A204.1 (cell line): ENCODE measurements at regions not wholly inside any gene's neighbourhood (a gene's known extent, or its start where the extent isn't known, plus 50 kb on each side); places are given as distances from the start of the nearest gene placed in this dataset.

ENCODE experiments used
- FAIRE-seq: peaks from 2 replicates; lab custom pipeline; 2012; peaks lifted over from hg19 to GRCh38; lab: Jason Lieb, UNC

DNA sequence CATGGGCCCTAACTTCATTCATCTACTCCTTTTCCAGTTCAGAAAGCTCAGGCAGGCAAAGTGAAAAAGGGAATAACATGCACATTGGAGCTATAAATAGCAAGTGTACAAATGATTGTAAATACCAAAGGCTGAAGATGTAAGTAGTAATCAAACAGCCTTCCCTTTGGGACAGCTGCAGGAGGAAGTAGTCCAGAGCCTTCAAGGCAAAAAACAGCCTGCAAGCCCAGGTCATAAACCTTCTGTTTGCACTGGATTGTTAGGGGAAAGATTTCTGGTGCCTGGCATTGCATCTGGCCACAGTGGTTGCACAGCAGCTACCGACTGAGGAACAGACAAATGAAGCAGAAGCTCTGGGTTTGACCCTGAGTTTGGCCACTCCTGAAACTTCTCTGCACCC lies 98.6 kb upstream of the PMFBP1 start:
- no peak for FAIRE-seq

DNA sequence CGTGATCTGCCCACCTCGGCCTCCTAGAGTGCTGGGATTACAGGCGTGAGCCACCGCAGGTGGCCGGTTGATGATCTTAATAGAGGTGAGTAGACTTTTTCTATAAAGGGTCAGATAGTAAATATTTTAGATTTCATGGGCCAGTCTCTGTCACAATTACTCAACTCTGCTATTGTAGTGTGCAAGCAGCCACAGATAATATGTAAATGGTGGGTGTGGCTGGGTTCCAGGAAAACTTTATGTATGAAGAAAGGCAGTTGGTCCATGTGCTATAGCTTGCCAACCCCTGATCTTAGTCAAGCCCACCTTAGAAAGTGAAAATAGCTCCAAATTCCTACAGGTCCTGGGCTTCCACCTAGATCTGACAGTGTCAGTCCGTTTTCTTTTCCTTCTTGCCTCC lies 94.9 kb upstream of the PMFBP1 start:
- FAIRE-seq, result no peak

GRCh38 chr16:72264771-72265170 lies 92.8 kb upstream of the PMFBP1 start:
- FAIRE-seq, result no peak

DNA sequence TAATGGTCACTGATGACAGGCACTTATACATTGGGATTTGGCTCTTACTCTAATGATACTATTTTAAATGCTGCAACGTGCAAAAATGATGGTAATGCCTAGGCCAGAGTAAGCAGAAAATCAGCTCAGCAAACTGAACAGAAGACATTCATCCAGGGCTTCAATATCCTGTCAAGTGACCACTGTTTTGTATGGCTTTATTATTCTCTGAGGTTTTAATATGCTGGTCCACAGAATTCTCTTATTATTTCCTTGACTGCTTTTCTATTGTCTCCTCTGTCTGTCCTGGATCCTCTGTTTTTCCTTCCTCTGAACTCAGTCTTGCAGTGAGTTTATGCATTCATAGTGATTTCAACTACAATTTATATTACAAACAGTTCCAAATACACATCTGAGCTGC lies 90.8 kb upstream of the PMFBP1 start:
- FAIRE-seq, result no peak

GRCh38 chr16:72261127-72261526 lies 89.2 kb upstream of the PMFBP1 start:
- FAIRE-seq, result no peak

- FAIRE-seq, result no peak
These were observed 84.6 kb upstream of the PMFBP1 start for GRCh38 chr16:72256398-72257066.

- FAIRE-seq, result no peak
These were observed 83.8 kb upstream of the PMFBP1 start for GRCh38 chr16:72255786-72256185.

GRCh38 chr16:72247821-72248253 lies 75.9 kb upstream of the PMFBP1 start:
- no peak for FAIRE-seq

DNA sequence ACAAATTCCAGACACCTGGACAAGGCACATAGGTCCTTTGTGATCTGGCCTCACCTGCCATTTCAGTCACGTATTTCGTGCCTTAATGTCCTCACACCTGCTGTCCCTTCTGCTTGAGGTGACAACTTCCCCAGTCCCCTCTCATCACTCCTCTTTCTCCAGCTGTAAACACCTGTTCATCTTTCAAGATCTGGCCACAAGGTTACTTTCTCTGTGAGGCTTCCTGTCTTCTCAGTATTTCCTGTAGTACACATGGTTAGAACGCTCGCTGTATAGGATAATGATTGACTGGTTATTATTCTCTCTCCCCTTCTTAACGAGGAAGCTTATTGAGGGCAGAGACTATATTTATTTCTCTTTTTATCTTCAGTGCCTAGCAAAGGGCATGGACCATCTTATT lies 74.5 kb upstream of the PMFBP1 start:
- no peak for FAIRE-seq

DNA sequence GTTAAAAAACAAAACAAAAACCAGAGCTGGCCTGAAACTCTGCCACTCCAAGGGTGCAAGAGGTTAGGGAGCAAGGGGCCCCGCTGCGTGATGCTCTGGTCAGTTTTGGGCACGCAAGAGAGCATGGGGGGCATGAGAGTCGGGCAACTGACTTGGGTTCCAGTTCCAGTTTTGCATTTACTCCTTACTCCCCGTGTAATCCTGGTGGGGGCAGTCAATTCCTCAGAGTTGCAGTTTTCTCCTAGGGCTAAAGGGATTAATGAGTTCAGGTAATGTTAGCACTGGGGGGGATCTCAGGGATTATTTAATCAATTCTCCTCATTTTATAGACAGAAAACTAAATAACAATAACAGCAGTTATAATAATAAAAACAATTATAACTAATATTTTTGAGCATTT lies 72.9 kb upstream of the PMFBP1 start:
- FAIRE-seq, result no peak

GRCh38 chr16:72243621-72244020 lies 71.7 kb upstream of the PMFBP1 start:
- no peak for FAIRE-seq

DNA sequence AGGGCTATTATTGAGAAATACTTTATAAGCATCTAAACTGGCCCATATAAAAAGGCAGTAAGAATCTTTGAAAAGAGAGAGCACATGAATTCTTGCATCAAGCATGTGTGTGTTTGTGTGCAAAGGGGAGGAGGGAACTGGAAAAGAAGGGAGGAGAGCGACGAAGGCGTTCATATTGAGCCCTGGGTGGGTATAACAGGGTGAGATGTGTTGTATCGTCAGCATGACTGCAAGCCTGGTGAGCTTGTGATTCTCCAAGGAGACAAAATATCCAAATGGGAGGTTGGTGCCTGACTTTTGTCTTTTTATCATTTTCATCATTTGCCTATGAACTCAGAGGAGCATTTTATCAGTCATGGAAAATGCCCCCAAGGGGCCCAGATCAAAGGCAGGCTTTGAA lies 70.8 kb upstream of the PMFBP1 start:
- no peak for FAIRE-seq

- FAIRE-seq, result peak; percentile 72
These were observed 70.0 kb upstream of the PMFBP1 start for GRCh38 chr16:72241930-72242329.

DNA sequence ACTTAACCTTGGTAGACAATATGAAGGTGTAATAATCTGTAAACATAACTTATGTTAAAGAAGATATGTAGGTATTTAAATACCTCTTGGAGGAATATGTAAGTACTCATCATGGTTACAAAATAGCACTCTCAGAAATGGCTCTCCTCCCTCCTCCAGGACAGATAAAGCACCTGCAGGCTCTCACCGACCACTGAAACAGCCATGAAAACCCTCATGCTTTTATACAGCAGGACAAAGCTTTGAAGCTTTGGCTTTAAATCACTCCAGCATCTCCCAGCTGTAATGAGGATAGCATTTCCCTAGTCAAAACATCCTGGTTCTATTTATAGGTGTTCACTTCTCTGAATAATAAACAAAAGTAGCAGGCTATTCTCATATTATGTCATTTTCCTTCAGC lies 69.1 kb upstream of the PMFBP1 start:
- no peak for FAIRE-seq

- no peak for FAIRE-seq
These were observed 68.5 kb upstream of the PMFBP1 start for GRCh38 chr16:72240466-72240865.

DNA sequence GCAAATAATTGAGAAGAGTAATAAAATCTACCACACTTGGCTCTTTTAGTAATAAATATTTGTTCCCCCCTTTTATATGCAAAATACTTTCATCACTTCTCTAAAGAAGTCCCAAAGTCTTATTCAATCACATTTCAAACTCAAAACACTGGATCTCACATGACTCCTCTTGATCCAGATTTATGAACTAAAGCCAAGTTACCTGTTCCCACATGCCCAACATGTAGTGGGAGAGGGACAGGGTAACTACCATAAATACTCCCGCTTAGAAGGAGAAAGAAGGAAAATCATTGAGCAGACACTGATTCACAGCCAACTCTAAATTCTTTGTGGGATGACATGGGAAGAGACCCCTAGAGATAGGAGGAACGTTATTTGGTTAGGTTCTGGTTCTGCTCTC lies 64.9 kb upstream of the PMFBP1 start:
- FAIRE-seq, result no peak

GRCh38 chr16:72234387-72234786 lies 62.4 kb upstream of the PMFBP1 start:
- no peak for FAIRE-seq

DNA sequence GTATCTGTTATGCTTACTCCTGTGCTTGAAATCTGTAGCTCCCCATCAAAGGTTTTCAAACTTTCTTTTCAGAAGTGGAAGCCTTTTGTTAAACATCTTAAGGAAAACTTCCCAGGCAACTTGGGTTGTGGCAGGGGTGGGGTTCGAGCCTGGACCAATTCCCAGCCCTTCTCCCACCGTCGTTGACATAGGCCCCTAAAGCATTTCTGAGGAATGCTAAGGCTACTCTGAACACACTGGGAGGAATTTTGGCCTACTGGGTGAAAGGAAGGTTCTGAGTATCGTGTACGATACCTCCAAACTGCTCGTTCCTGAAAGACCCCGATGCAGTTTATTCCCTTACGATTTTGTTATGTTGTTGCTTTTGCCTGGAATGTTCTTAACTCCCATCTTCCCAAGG lies 56.1 kb upstream of the PMFBP1 start:
- FAIRE-seq, result no peak

DNA sequence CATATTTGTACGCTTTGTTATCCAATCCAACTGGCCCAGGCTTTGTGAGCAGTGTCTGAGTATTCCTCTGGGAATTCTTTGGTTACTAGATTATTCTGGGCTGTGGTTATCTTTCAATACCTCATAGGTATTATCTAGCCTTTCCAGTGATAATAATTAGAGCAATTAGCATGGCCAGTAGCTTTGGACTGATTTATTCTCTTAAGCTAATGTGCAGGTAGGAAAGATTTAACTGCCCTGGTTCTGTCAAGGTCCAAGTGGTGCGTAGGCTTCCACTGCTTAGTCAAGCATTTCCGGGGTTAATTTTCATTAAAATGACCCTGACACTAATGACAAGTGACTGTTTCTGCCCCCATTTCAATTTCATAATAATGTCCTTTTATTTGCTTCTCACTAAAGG lies 54.2 kb upstream of the PMFBP1 start:
- no peak for FAIRE-seq

DNA sequence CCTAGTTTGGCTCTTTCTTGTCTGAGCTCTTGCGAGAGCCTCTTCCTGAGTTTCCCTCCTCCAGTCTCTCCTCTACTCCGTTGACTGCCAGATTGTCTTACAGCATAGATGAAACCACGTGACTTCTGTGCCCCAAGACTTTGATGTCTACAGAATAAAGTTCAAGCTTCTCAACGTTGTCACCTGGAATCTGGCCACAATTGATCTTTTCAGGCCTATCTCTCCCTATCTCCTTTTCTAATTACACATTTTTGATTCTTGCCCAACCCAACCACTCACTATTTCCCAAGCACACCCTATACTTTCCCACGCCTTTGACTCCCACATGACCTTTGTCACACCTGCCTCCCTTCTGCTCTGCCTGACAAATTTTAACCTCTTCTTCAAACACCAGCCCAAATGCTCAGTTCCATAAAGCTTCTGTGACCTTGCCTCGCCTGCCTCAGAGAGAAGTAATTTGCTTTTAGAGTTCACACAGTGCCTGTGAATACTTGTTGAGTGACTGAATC lies 52.4 kb upstream of the PMFBP1 start:
- FAIRE-seq, result no peak

DNA sequence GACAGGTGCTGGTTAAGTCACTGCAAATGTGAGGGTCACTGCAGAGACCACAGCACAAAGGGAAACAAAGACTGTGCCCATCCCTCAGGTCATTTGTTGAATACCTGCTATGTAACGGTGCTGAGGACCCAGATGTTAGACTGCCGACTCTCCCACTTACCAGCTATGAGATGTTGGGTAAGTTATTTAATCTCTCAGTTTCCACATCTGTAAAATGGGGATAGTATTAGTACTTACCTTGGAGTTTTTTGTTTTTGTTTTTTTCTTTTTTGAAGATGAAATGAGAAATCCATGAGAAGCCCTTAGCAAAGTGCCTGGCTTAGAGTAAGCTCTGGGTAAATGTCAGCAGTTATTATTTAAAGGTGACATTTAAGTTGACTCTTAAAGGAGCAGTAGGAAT lies 50.5 kb upstream of the PMFBP1 start:
- no peak for FAIRE-seq
